ENCODE measurements at regions not wholly inside any gene's neighbourhood (a gene's known extent, or its start where the extent isn't known, plus 50 kb on each side); places are given as distances from the start of the nearest gene placed in this dataset.
"Not testable (repeated sequence)": the region's sequence is repeated elsewhere in the genome, so short reads cannot be mapped to it uniquely, and the experiment has no call there.

- Histone ChIP-seq H3K9ac (ENCODE audit: insufficient read depth in 1 of 2, low read length in 2 of 2) (no peak overlapping the region), H3K27me3 (ENCODE audit: control insufficient read depth in 3 of 3, insufficient read depth in 3 of 3, low read length in 2 of 3) (no peaks in the 10 kb centered on the region), H3K4me1 (ENCODE audit: control insufficient read depth in 5 of 5, insufficient read depth in 5 of 5, low read length in 5 of 5) (peaks cover 0 to 14% (median 2%) of the 10 kb centered on the region in 5 donors), H3K27ac (ENCODE audit: low read depth in 1 of 2, low read length in 1 of 2) (peak overlapping the region in 1 of 2 donors; percentile 53), H3K9me3 (ENCODE audit: control insufficient read depth in 4 of 4, insufficient read depth in 3 of 4, low read length in 3 of 4) (peaks cover 0 to 2% (median 0%) of the 10 kb centered on the region in 4 donors), H3K36me3 (ENCODE audit: control insufficient read depth in 4 of 4, insufficient read depth in 4 of 4, low read length in 4 of 4) (no peaks in the 10 kb centered on the region), H3K4me3 (no peak overlapping the region)
- DNase-seq = no peak
- no peak for ATAC-seq (ENCODE audit: insufficient read depth, low FRiP score)
- TF ChIP-seq, protein P1, sequence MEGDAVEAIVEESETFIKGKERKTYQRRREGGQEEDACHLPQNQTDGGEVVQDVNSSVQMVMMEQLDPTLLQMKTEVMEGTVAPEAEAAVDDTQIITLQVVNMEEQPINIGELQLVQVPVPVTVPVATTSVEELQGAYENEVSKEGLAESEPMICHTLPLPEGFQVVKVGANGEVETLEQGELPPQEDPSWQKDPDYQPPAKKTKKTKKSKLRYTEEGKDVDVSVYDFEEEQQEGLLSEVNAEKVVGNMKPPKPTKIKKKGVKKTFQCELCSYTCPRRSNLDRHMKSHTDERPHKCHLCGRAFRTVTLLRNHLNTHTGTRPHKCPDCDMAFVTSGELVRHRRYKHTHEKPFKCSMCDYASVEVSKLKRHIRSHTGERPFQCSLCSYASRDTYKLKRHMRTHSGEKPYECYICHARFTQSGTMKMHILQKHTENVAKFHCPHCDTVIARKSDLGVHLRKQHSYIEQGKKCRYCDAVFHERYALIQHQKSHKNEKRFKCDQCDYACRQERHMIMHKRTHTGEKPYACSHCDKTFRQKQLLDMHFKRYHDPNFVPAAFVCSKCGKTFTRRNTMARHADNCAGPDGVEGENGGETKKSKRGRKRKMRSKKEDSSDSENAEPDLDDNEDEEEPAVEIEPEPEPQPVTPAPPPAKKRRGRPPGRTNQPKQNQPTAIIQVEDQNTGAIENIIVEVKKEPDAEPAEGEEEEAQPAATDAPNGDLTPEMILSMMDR (IDR thresholded peaks at IDR 0.05; ENCODE audit: control extremely low read depth, extremely low read depth) = no peak
Measured at GRCh38 chr6:11419763-11420453, 117.6 kb upstream of the TMEM170B start.

- Histone ChIP-seq H3K9ac (ENCODE audit: insufficient read depth in 1 of 2, low read length in 2 of 2) (no peak overlapping the region), H3K27ac (ENCODE audit: low read depth in 1 of 2, low read length in 1 of 2) (no peak overlapping the region)
- TF ChIP-seq, protein P1 (IDR thresholded peaks at IDR 0.05; ENCODE audit: control extremely low read depth, extremely low read depth) = no peak
Measured at GRCh38 chr6:11418290-11418905, 119.2 kb upstream of the TMEM170B start.

GRCh38 chr6:11416936-11417576 lies 120.5 kb upstream of the TMEM170B start:
- WGBS, 2 donors = 95 to 98% methylated on average over 53 to 54 of the region's 54 CpGs
- Histone ChIP-seq H3K9ac (ENCODE audit: insufficient read depth in 1 of 2, low read length in 2 of 2) (no peak overlapping the region), H3K36me3 (ENCODE audit: control insufficient read depth in 4 of 4, insufficient read depth in 4 of 4, low read length in 4 of 4) (no peaks in the 10 kb centered on the region), H3K4me3 (no peak overlapping the region), H3K9me3 (ENCODE audit: control insufficient read depth in 4 of 4, insufficient read depth in 3 of 4, low read length in 3 of 4) (peaks cover 0 to 2% (median 0%) of the 10 kb centered on the region in 4 donors), H3K4me1 (ENCODE audit: control insufficient read depth in 5 of 5, insufficient read depth in 5 of 5, low read length in 5 of 5) (peaks cover 0 to 7% (median 0%) of the 10 kb centered on the region in 5 donors), H3K27ac (ENCODE audit: low read depth in 1 of 2, low read length in 1 of 2) (no peak overlapping the region), H3K27me3 (ENCODE audit: control insufficient read depth in 3 of 3, insufficient read depth in 3 of 3, low read length in 2 of 3) (no peaks in the 10 kb centered on the region)
- ATAC-seq (ENCODE audit: insufficient read depth, low FRiP score) (no peak), DNase-seq (no peak)
- TF ChIP-seq, protein P1 (IDR thresholded peaks at IDR 0.05; ENCODE audit: control extremely low read depth, extremely low read depth) = no peak

More at GRCh38 chr6:11418290-11418905, 119.2 kb upstream of the TMEM170B start:
- Histone ChIP-seq H3K36me3 (ENCODE audit: control insufficient read depth in 4 of 4, insufficient read depth in 4 of 4, low read length in 4 of 4) (no peaks in the 10 kb centered on the region), H3K4me3 (no peak overlapping the region), H3K4me1 (ENCODE audit: control insufficient read depth in 5 of 5, insufficient read depth in 5 of 5, low read length in 5 of 5) (peaks cover 0 to 7% (median 0%) of the 10 kb centered on the region in 5 donors), H3K27me3 (ENCODE audit: control insufficient read depth in 3 of 3, insufficient read depth in 3 of 3, low read length in 2 of 3) (no peaks in the 10 kb centered on the region), H3K9me3 (ENCODE audit: control insufficient read depth in 4 of 4, insufficient read depth in 3 of 4, low read length in 3 of 4) (peaks cover 0 to 2% (median 0%) of the 10 kb centered on the region in 4 donors)
- ATAC-seq (ENCODE audit: insufficient read depth, low FRiP score) = no peak
- peak in 1 of 3 donors; percentile 54 for DNase-seq
- 65 to 82% methylated on average over 2 of the region's 2 CpGs for WGBS, 2 donors

DNA sequence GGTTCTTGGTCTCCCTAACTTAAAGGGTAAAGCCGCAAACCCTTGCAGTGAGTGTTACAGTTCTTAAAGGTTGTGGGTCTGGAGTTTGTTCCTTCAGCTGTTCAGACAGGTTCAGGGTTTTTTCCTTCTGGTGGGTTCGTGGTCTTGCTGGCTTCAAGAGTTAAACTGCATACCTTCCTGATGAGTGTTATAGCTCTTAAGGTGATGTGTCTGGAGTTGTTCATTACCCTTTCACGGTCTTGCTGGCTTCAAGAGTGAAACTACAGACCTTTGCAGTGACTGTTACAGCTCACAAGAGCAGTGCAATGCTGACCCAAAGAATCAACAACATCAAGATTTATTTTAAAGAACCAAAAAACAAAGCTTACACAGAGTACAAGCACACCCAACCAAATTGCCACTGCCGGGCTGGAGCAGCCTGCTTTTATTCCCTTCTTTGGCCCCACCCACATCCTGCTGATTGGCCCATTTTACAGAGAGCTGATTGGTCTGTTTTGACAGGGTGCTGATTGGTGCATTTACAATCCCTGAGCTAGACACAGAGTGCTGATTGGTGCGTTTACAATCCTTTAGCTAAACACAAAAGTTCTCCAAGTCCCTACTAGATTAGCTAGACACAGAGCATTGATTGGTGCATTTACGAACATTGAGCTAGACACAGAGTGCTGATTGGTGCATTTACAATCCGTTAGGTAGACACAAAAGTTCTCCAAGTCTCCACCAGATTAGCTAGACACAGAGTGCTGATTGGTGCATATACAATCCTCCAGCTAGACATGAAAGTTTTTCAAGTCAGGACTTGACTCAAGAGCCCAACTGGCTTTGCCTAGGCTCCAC lies 121.2 kb upstream of the TMEM170B start:
- not testable (repeated sequence) for H3K9ac ChIP-seq (ENCODE audit: insufficient read depth in 1 of 2, low read length in 2 of 2); DNase-seq; H3K27me3 ChIP-seq (ENCODE audit: control insufficient read depth in 3 of 3, insufficient read depth in 3 of 3, low read length in 2 of 3); H3K4me3 ChIP-seq; H3K27ac ChIP-seq (ENCODE audit: low read depth in 1 of 2, low read length in 1 of 2); H3K9me3 ChIP-seq (ENCODE audit: control insufficient read depth in 4 of 4, insufficient read depth in 3 of 4, low read length in 3 of 4); H3K36me3 ChIP-seq (ENCODE audit: control insufficient read depth in 4 of 4, insufficient read depth in 4 of 4, low read length in 4 of 4); ATAC-seq (ENCODE audit: insufficient read depth, low FRiP score); H3K4me1 ChIP-seq (ENCODE audit: control insufficient read depth in 5 of 5, insufficient read depth in 5 of 5, low read length in 5 of 5)
- 82 to 85% methylated on average over 7 of the region's 7 CpGs for WGBS, 2 donors
